HG02798 (cell line): ENCODE measurements at regions not wholly inside any gene's neighbourhood (a gene's known extent, or its start where the extent isn't known, plus 50 kb on each side); places are given as distances from the start of the nearest gene placed in this dataset.
"Not testable (repeated sequence)": the region's sequence is repeated elsewhere in the genome, so short reads cannot be mapped to it uniquely, and the experiment has no call there.

ENCODE experiments used
- ATAC-seq: cut with Tn5 transposase; IDR thresholded peaks from one replicate; pipeline ENCODE4 v1.9.1; 2021; ENCODE audit warnings: mild to moderate bottlenecking; ENCODE audit not compliant: unreplicated experiment, poor library complexity

GRCh38 chr3:162731961-162732360 is 1235.4 kb downstream of the OTOL1 start:
- ATAC-seq, result not testable (repeated sequence)

- no peak for ATAC-seq
Observed at GRCh38 chr3:162738784-162739183, 1242.2 kb downstream of the OTOL1 start.

- no peak for ATAC-seq
Observed at GRCh38 chr3:162740941-162741596, 1244.5 kb downstream of the OTOL1 start.

GRCh38 chr3:162742159-162742717 is 1245.6 kb downstream of the OTOL1 start:
- no peak for ATAC-seq

- ATAC-seq, result no peak
Observed at GRCh38 chr3:162743091-162743490, 1246.5 kb downstream of the OTOL1 start.

GRCh38 chr3:162760789-162761188 is 1264.2 kb downstream of the OTOL1 start:
- ATAC-seq, result no peak

GRCh38 chr3:162764051-162764807 is 1267.6 kb downstream of the OTOL1 start:
- no peak for ATAC-seq

- ATAC-seq, result no peak
Observed at GRCh38 chr3:162764808-162765071, 1268.1 kb downstream of the OTOL1 start.

- no peak for ATAC-seq
Observed at GRCh38 chr3:162765524-162765923, 1268.9 kb downstream of the OTOL1 start.

GRCh38 chr3:162769564-162769963 is 1273.0 kb downstream of the OTOL1 start:
- ATAC-seq, result no peak

GRCh38 chr3:162770551-162770950 is 1273.9 kb downstream of the OTOL1 start:
- ATAC-seq, result no peak

GRCh38 chr3:162774613-162775100 is 1278.0 kb downstream of the OTOL1 start:
- ATAC-seq, result no peak

- ATAC-seq, result no peak
Observed at GRCh38 chr3:162776148-162776547, 1279.5 kb downstream of the OTOL1 start.

- ATAC-seq, result no peak
Observed at GRCh38 chr3:162777118-162777517, 1280.5 kb downstream of the OTOL1 start.

- ATAC-seq, result no peak
Observed at GRCh38 chr3:162780313-162780712, 1283.7 kb downstream of the OTOL1 start.

GRCh38 chr3:162799910-162800309 is 1303.3 kb downstream of the OTOL1 start:
- no peak for ATAC-seq

- no peak for ATAC-seq
Observed at GRCh38 chr3:162802228-162802965, 1305.8 kb downstream of the OTOL1 start.

GRCh38 chr3:162810776-162811175 is 1314.2 kb downstream of the OTOL1 start:
- no peak for ATAC-seq

- ATAC-seq, result no peak
Observed at GRCh38 chr3:162842549-162843216, 1346.1 kb downstream of the OTOL1 start.

- no peak for ATAC-seq
Observed at GRCh38 chr3:162845918-162846317, 1349.3 kb downstream of the OTOL1 start.
